ENCODE measurements at regions not wholly inside any gene's neighbourhood (a gene's known extent, or its start where the extent isn't known, plus 50 kb on each side); places are given as distances from the start of the nearest gene placed in this dataset.

GRCh38 chr9:129241725-129242124 lies 63.7 kb upstream of the IER5L start:
- no peak for TF ChIP-seq RAD21 (IDR thresholded peaks at IDR 0.05; ENCODE audit: low read depth)
- TF ChIP-seq, protein P1, sequence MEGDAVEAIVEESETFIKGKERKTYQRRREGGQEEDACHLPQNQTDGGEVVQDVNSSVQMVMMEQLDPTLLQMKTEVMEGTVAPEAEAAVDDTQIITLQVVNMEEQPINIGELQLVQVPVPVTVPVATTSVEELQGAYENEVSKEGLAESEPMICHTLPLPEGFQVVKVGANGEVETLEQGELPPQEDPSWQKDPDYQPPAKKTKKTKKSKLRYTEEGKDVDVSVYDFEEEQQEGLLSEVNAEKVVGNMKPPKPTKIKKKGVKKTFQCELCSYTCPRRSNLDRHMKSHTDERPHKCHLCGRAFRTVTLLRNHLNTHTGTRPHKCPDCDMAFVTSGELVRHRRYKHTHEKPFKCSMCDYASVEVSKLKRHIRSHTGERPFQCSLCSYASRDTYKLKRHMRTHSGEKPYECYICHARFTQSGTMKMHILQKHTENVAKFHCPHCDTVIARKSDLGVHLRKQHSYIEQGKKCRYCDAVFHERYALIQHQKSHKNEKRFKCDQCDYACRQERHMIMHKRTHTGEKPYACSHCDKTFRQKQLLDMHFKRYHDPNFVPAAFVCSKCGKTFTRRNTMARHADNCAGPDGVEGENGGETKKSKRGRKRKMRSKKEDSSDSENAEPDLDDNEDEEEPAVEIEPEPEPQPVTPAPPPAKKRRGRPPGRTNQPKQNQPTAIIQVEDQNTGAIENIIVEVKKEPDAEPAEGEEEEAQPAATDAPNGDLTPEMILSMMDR (IDR thresholded peaks at IDR 0.05 in 2 of 3, conservative IDR thresholded peaks at IDR 0.05 in 1 of 3; ENCODE audit: borderline replicate concordance in 1 of 3, insufficient read depth in 1 of 3, low read depth in 2 of 3, low read length in 2 of 3): no peak
- TF ChIP-seq CEBPB (IDR thresholded peaks at IDR 0.05; ENCODE audit: low read depth): no peak
- TF ChIP-seq, protein P2, sequence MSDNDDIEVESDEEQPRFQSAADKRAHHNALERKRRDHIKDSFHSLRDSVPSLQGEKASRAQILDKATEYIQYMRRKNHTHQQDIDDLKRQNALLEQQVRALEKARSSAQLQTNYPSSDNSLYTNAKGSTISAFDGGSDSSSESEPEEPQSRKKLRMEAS (IDR thresholded peaks at IDR 0.05): no peak
- TF ChIP-seq EZH2phosphoT487 (IDR thresholded peaks at IDR 0.05; ENCODE audit: borderline replicate concordance): no peak
- TF ChIP-seq POLR2A (IDR thresholded peaks at IDR 0.05; ENCODE audit: borderline replicate concordance, extremely low read depth, insufficient read depth, insufficient read length): no peak
- TF ChIP-seq EZH2 (IDR thresholded peaks at IDR 0.05): no peak
- TF ChIP-seq POLR2AphosphoS5 (IDR thresholded peaks at IDR 0.05; ENCODE audit: low read depth, low read length): no peak
- no peak for TF ChIP-seq REST (IDR thresholded peaks at IDR 0.05; ENCODE audit: low read depth)
- no peak for TF ChIP-seq YY1 (IDR thresholded peaks at IDR 0.05; ENCODE audit: extremely low read depth, insufficient replicate concordance, low read depth, low read length)
- no peak for TF ChIP-seq SIN3A (IDR thresholded peaks at IDR 0.05; ENCODE audit: low read depth)
- no peak for TF ChIP-seq FOSL1 (IDR thresholded peaks at IDR 0.05; ENCODE audit: low read depth)
- TF ChIP-seq CBX3 (IDR thresholded peaks at IDR 0.05; ENCODE audit: low read depth): no peak
